Osteocyte (in vitro differentiated cells): ENCODE measurements at regions not wholly inside any gene's neighbourhood (a gene's known extent, or its start where the extent isn't known, plus 50 kb on each side); places are given as distances from the start of the nearest gene placed in this dataset.
"Not testable (repeated sequence)": the region's sequence is repeated elsewhere in the genome, so short reads cannot be mapped to it uniquely, and the experiment has no call there.

ENCODE experiments used
- DNase-seq: peaks from one replicate; pipeline ENCODE4 v3.0.0; 2021; ENCODE audit warnings: mixed read lengths; ENCODE audit not compliant: unreplicated experiment; ENCODE audit errors: extremely low spot score
- H3K27ac Mint-ChIP-seq: one replicate; pipeline ENCODE4 v1.8.0; 2021; ENCODE audit warnings: mild to moderate bottlenecking, mixed read lengths; ENCODE audit not compliant: unreplicated experiment
- H3K27me3 Mint-ChIP-seq: one replicate; pipeline ENCODE4 v1.8.0; 2021; ENCODE audit warnings: mixed read lengths; ENCODE audit not compliant: unreplicated experiment
- H3K36me3 Mint-ChIP-seq: one replicate; pipeline ENCODE4 v1.8.0; 2021; ENCODE audit warnings: mixed read lengths; ENCODE audit not compliant: unreplicated experiment
- H3K4me1 Mint-ChIP-seq: one replicate; pipeline ENCODE4 v1.8.0; 2021; ENCODE audit warnings: mixed read lengths; ENCODE audit not compliant: unreplicated experiment
- H3K4me3 Mint-ChIP-seq: one replicate; pipeline ENCODE4 v1.8.0; 2021; ENCODE audit warnings: mild to moderate bottlenecking, moderate library complexity, mixed read lengths; ENCODE audit not compliant: unreplicated experiment
- H3K9me3 Mint-ChIP-seq: one replicate; pipeline ENCODE4 v1.8.0; 2021; ENCODE audit warnings: mixed read lengths; ENCODE audit not compliant: unreplicated experiment
- TF ChIP-seq, protein P1 (sequence below): fragments of 200-600 bp; sonication (generic); IDR thresholded peaks from 2 replicates; pipeline ENCODE4 v1.5.0; 2021; ENCODE audit warnings: antibody characterized with exemption, mild to moderate bottlenecking, moderate library complexity

DNA sequence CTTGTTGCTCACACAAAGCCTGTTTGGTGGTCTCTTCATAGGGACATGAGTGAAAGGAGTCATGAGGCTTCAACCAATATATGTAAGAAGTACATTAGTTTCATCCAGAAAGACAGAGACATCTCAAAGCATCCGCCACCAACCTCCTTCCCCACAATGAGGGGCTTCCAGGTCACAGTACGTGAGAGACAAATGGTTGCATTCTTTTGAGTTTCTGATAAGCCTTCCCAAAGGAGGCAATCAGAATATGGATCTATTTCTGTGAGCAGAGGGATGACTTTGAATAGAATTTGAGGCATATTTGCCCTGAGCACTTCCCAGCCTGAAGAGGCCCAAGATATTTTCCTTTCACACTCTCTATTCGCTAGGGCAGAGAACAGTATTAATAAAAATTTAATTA is 931.1 kb downstream of the FAM181B start:
- DNase-seq: no peak
- Mint-ChIP-seq H3K9me3 (peaks cover 11% of the 10 kb centered on the region), H3K27ac (no peak overlapping the region), H3K36me3 (no peaks in the 10 kb centered on the region), H3K4me3 (no peak overlapping the region), H3K4me1 (peaks cover 15% of the 10 kb centered on the region), H3K27me3 (no peaks in the 10 kb centered on the region)
- TF ChIP-seq, protein P1, sequence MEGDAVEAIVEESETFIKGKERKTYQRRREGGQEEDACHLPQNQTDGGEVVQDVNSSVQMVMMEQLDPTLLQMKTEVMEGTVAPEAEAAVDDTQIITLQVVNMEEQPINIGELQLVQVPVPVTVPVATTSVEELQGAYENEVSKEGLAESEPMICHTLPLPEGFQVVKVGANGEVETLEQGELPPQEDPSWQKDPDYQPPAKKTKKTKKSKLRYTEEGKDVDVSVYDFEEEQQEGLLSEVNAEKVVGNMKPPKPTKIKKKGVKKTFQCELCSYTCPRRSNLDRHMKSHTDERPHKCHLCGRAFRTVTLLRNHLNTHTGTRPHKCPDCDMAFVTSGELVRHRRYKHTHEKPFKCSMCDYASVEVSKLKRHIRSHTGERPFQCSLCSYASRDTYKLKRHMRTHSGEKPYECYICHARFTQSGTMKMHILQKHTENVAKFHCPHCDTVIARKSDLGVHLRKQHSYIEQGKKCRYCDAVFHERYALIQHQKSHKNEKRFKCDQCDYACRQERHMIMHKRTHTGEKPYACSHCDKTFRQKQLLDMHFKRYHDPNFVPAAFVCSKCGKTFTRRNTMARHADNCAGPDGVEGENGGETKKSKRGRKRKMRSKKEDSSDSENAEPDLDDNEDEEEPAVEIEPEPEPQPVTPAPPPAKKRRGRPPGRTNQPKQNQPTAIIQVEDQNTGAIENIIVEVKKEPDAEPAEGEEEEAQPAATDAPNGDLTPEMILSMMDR: no peak

GRCh38 chr11:81792416-81792815 is 941.2 kb downstream of the FAM181B start:
- DNase-seq: no peak
- H3K36me3 Mint-ChIP-seq: no peaks in the 10 kb centered on the region
- no peak overlapping the region for H3K27ac Mint-ChIP-seq
- H3K9me3 Mint-ChIP-seq: no peaks in the 10 kb centered on the region
- TF ChIP-seq, protein P1: no peak
- no peak overlapping the region for H3K4me3 Mint-ChIP-seq
- peaks cover 10% of the 10 kb centered on the region for H3K4me1 Mint-ChIP-seq
- no peaks in the 10 kb centered on the region for H3K27me3 Mint-ChIP-seq

DNA sequence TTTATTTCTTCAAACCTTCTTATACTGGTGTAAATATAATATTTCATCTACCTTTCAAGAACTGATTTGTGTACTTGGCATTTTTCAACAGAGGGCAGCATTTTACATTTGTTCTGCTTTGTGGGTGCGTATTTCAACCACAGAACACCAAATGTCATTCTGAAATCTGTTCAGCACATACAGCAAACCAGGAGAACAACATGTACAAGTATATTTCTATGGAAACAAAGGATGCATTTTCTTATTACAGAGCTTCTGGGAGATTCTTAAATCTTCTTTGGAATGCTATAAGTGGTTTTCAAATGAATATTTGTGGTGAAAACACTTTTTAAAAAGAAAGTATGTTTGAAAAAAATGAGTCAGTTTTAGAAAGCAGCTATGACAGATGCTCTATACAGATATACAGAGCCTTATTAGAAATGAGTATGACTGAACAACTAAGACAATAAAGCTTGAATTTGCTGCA is 946.0 kb downstream of the FAM181B start:
- peaks cover 4% of the 10 kb centered on the region for H3K27me3 Mint-ChIP-seq
- no peak for DNase-seq
- H3K27ac Mint-ChIP-seq: peak overlapping the region; percentile 53
- no peaks in the 10 kb centered on the region for H3K9me3 Mint-ChIP-seq
- TF ChIP-seq, protein P1: peak; percentile 68
- peaks cover 12% of the 10 kb centered on the region for H3K4me1 Mint-ChIP-seq
- no peaks in the 10 kb centered on the region for H3K36me3 Mint-ChIP-seq
- H3K4me3 Mint-ChIP-seq: no peak overlapping the region

- no peak for DNase-seq
- TF ChIP-seq, protein P1: no peak
- Mint-ChIP-seq H3K4me3 (no peak overlapping the region), H3K4me1 (peaks cover 13% of the 10 kb centered on the region), H3K36me3 (no peaks in the 10 kb centered on the region), H3K9me3 (no peaks in the 10 kb centered on the region), H3K27me3 (no peaks in the 10 kb centered on the region), H3K27ac (no peak overlapping the region)
Observed at GRCh38 chr11:81772166-81772565, 961.5 kb downstream of the FAM181B start.

DNA sequence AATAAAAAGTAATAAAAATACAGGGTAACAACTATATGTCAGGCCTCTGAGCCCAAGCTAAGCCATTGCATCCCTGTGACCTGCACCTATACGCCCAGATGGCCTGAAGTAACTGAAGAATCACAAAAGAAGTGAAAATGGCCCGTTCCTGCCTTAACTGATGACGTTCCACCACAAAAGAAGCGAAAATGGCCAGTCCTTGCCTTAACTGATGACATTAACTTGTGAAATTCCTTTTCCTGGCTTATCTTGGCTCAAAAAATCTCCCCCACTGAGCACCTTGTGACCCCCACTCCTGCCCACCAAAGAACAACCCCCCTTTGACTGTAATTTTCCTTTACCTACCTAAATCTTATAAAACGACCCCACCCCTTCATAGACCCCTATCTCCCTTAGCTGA is 963.8 kb downstream of the FAM181B start:
- DNase-seq, H3K27me3 Mint-ChIP-seq, H3K4me3 Mint-ChIP-seq, H3K27ac Mint-ChIP-seq, H3K9me3 Mint-ChIP-seq, H3K36me3 Mint-ChIP-seq: not testable (repeated sequence)
- peaks cover 13% of the 10 kb centered on the region for H3K4me1 Mint-ChIP-seq
